NCI-H69 (cell line): ENCODE measurements at regions not wholly inside any gene's neighbourhood (a gene's known extent, or its start where the extent isn't known, plus 50 kb on each side); places are given as distances from the start of the nearest gene placed in this dataset.

Experiments
- DNase-seq: peaks from one replicate; lab custom pipeline; 2025; lab: John Stamatoyannopoulos, UW

DNA sequence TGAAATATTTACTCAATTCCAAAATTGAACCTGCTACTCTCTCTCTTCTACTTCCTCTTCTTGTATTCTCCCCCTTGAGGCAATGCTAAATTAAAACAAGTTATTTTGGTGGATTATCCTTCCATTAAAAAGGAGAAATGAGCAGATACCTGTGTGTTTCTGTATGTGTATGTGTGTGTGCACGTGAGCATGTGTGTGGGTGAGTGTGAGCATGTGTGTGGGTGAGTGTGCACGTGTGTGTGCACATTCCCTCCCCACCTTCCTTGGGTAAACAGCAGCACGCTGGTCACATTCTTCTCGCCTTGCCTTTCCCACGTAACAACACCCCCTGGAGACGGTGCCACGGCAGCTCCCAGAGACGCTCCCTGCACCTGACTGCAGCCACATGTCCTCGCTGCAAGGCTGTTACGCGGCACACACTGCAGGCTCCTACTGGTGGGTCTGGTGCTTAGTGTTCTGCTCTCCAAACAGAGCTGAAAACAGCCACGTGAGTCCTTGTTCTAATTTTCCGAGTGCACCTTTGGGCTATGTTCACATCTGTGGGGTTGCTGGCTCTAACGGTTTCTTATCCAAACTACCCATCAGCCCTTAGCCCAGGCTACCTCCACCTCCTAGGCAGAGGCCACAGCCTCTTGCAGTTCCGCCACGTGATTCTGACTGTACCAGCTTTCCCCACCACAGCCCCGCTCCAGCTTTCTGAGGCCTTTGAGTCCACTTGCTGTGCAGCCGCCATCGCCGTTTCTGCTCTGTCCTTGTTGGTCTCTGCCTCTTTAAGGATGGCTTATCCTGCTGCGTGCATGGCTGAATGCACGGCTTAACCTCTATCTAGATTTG is 123.4 kb downstream of the CTTN start:
- DNase-seq: peak; percentile 60

DNA sequence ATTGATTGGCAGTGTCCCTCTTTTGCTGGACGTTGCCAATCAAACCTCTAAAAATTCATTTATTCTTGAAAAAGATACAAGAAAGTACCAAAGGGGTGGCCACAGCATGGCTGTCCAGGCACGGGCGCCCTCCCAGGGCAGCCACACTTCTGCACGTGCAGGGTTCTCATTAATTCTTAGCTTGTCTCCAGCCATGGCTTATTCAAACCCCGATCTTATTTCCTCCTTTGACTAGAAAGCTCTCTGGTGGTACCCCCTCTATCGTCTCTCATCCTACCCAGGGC is 123.9 kb downstream of the CTTN start:
- DNase-seq: no peak

DNA sequence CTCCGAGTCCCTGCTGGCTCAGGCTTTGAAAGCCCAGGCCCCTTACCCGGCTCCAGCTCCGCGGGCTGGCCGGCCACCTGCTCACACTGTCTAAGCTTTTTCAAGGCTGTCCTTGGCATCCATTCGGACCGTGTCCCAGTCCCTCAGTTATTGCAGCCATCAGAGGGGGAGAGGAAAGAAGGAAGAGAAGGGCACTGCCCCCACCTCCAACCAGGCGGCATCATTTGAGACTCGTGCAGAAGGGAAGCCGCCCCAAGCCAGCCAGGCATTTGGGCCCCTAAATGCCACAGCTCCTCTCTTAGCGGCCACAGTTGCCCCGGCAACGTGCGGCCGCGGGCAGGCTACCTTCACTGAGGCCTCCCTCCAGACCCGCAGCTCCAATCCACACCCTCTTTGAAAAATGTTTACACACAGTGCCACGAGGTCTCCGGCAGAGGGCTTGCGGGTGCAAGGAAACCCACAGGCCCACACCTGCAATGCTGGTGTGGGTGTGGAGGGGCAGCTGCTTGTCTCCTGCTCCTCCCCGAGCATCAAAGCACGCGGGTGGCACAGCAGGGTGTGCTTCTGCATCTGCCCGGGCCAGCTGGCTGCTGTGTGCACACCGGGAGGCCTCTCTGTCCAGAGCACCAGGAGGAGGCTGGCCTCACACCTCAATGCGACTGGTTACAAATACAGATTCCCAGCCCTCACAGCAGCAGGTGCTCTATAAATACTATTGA is 124.4 kb downstream of the CTTN start:
- DNase-seq: peak; percentile 98

DNA sequence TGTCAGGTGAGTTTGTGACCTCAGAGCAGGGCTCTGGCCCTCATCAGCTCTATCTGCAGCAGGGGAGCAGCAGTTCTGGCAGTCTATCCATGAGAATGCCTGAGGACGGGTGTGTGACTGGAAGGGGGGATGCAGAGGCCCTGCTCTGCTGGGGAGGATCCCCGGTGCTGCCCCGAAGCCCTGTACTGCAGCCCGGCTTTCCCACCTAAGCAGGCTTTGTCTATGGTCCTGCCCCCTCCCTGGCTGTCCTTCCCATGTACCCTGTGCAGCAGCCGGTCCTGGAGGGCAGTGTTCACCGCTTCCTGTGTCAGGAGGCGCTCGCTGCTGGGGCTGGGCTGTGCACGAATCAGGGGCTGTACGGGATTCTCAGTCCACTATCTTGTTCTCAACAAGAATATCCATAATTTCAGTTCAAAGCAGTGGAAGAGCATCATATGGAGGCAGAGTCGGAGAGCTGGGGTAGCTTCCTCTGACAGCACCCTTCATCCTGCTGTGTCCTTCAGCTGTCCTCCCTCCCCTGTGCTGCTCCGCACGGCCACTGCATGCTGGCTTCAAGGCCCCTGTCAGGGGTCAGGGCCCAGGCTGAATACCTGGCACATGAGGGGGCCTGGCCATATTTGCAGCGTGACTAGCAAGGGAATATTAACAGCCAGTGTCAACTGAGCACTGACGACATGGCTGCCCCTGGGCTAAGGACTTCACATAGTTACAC is 125.2 kb downstream of the CTTN start:
- peak; percentile 67 for DNase-seq

DNA sequence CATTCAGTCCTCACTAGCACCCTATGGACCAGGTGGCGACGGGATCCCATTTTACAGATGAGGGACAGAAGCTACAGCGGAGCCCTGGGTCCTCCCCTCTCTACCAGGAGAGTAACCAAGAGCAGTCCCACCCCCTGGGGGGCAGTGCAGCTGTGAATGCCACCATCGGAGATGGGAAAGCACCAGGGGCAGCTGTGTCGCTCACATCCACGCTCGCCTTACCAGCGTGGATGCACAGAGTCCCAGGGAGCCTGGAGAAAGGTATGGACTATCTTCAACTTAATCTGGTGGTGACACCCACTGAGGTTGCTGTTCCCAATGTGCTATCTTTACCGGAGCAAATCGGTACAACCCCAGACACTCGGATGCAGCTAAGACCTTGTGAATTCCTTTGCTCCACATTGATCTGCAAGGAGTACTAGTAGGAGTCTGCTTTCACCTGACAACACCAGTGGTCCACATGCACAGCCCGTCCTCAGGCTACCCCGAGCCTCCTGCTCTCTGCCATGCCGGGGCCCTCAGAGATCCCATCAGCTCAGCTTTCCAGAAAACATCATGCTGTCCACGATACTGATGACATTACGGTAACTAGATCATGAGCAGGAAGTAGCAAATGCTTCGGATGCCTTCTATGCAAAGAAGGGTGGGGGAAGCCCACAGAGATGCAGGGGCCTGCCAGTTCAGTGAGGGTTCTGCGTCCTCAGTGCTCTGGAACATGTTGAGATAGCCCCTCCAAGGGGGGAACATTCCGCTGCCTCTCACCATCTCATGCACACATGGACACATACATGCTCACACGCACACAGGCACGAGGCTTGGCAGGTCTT is 126.0 kb downstream of the CTTN start:
- peak; percentile 50 for DNase-seq

DNA sequence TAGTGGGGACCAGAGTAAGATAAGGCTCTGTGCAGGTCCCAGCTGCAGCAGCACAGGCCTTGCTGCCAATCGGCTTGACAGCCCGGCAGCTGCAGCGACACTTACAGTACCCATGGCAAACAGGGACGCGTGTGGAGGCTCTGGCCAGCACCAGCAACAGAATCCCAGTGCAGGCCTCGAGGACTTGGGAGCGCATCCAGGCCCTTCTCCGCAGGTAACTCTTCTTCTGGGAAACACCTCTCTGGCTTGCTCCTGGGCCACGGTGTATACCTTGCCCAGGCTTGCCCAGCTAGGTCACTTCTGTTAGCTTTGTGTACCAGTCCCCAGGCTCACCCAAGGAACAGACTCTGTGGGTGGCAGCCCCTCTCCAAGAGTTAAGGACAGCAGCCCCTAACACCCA is 126.7 kb downstream of the CTTN start:
- peak; percentile 40 for DNase-seq

DNA sequence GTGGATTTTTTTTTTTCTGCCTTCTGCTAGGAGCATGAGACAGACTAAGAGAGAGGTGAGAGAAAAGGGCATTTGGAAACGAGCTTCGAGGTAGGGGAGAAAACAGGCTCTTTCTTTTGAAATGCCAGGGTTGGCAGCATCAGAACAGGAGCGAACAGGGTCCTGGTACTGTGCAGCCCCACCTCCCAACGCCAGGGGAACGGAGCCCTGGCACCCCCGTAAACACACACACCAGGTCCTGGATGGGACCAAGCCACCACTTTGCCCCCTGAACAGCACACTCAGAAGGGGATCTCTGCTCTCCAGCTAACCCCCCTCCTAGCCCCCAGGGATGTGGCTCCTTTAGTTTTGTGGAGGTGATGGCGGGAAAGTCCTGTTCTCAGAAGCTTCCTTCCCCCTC is 127.1 kb downstream of the CTTN start:
- DNase-seq: no peak

DNA sequence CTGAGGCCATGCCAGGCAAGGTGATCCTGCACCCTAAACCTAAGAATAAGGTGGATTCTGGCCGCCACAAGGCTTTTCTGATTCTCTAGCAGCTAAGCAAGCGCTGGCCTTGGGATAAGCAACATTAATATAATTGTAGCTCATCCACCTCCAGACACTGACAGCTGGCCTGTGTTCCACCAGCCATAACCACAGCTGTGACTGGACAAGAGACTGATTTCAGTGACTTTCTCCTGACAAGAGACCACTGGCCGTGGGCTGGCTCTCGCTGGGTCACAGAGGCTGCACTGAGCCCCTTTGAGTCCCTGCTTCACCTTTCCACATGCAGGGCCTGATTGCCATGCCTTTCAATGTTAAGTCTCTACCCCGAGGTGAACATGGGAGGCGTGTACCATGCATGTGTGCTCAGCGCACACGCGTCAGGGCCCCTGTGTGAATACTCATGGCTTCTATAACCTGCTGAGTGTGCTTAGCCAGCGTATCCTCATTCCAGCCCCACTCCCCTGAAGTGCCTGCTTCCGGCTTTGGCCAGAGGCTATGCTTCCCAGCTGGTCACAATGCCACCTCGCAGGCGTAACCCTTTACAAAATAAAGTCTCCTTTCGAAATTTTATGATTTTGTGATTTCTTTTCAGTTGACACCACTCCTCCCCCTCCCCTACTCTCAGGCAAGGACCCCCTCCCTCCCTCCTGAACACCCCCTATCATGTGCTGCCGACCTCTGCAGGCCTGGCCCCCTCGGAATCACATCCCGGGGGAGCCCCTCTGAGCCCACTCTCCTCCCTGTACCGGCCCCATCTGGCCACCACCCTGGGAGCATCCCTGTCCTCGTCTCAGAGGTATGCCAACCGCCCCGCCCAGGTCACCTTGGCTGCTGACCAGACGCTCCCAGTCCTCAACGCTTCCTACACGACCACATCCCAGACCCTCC is 128.1 kb downstream of the CTTN start:
- peak; percentile 54 for DNase-seq

DNA sequence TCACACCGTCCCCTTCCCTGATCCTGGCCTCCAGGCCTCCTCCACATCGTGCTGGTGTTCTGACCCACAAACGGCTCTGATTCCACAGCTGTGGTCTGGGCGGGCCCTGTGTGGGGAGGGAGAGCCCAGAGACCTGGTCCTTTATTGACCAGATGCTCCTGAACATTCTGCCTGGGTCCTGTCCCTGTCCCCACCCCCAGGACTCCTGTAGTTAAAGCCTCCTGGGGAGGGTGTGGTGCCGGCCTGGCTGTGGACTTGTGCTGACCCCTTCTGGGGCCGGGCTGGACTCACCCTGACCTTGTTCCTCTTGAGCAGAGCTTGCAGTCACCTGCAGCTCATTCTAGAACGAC is 128.7 kb downstream of the CTTN start:
- no peak for DNase-seq

DNA sequence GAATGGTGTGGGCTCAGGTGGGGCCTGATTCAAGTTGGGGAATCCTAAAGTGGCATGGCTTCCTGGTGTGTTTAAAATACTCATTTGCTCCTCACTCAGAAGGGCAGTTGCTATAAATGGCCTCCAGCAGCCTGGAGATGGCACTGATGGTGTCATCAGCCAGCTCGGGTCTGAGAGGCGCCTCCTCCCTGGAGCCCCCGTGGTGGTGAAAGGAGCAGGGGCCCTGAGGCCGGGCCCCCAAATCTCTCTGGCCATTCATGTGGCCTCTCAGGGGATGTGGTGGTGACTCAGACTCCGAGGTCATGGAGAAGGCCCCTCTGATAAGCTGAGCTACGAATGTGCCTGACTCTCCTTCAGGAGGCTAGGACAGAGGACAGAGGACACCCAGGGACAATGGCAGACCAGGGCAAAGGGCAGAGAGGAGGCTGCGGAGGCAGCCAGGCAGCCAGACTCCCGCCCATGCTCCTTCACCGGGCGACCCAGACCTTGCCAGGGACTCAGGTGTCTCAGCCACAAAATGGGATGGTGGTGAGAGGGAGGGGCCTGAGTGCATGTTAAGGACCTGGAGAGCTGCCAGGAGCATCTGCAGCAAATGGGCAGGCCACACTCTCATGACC is 129.2 kb downstream of the CTTN start:
- peak; percentile 55 for DNase-seq

DNA sequence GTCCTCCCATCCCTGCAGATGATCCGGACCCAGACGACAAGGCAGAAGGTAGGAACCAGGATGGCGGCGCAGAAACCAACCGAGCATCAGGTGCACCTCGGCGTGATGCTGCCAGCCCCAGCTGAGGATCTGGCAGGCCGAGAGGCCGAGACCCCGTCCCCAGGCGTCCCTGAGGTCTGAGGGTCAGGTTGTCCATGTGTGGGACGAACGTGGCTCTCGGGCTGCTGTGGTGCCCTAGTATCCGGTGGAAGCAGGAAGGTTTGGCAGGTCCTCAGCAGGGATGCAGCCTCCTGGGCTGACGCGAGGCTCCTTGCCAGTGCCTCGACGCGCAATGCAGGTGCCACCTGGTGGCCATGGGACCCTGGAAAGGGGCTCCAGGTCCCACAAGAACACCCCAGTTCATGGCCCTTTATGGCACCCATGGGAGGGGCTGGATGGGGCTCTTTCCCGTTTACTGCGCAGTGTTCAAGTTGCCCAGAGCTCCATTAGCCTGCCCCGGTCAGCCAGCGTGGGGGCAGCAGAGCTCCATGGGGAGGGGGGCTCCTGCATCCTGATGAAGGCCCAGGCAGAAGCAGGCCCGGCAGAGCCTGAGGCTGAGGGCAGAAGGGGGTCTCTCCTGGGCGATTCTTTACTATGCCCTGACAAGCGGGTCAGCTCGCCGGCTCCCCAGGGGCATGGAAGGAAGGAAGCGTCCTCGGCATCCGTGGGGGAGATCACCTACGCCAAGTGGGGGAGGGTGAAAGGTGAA is 129.9 kb downstream of the CTTN start:
- DNase-seq: no peak

DNA sequence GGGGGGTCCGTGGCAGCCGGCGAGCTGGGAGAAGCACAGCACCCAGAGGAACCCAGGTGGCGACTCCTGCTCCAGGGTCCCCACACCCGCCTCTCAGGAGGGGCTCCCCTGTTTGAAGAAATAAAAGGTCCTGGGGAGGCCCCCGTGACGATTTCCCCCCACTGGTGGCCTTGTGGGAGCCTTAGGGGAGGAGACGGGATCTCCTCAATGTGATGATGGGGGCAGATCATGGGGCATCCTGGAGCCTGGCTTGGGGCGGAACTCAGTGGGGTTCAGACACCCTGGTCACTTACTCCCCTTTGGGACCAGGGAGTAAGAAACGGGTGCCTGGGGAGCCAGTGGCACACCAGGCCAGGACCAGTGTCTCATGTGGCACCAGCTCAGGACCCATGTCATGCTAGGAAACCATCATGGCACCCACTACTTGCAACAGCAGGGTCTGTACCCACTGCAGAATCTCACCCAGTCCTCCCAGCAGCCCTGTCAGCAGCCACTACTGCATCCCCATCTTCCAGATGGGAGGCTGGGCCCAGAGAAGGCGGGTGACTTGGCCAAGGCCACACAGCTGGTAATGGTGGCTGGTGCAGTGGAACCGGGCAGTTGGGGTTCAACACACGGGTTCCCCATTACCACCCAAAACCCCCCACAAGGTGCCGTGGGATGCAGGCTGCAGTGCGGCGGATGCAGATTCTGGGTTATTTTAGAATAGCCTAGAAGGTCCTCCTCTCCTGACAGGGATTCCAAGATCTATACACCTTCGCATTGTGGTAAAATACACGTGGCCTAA is 130.7 kb downstream of the CTTN start:
- DNase-seq: no peak

DNA sequence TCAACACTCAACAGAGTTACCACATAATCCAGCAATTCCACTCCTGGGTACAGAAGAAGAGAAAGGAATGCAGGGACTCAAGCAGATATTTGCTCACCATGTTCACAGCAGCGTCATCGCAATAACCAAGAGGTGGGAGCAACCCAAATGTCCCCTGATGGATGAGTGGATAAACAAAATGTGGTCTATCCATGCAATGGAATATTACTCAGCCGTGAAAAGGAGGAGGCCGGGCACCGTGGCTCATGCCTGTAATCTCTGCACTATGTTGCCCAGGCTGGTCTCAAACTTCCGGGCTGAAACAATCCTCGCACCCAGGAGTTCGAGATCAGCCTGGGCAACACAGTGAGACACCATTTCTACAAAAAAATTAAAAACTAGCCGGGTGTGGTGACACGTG is 131.7 kb downstream of the CTTN start:
- DNase-seq: no peak

DNA sequence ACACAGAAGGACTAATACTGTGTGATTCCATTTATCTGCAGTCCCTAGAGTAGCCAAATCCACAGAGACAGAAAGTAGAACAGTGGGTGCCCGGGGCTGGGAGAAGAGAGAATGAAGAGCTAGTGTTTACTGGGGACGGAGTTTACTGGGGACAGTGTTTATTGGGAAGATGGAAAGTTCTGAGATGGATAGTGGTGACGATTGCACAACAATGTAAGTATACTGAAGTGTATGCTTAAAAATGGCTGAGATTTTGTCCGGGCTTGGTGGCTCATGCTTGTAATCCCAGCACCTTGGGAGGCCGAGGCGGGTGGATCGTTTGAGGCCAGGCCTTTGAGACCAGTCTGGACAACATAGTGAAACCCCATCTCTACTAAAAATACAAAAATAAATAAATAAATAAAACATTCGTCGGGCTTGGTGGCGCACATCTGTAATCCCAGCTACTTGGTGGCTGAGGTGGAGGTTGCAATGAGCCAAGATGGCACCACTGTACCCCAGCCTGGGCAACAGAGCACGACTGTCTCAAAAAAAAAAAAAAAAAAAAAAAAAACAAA is 132.4 kb downstream of the CTTN start:
- no peak for DNase-seq

DNA sequence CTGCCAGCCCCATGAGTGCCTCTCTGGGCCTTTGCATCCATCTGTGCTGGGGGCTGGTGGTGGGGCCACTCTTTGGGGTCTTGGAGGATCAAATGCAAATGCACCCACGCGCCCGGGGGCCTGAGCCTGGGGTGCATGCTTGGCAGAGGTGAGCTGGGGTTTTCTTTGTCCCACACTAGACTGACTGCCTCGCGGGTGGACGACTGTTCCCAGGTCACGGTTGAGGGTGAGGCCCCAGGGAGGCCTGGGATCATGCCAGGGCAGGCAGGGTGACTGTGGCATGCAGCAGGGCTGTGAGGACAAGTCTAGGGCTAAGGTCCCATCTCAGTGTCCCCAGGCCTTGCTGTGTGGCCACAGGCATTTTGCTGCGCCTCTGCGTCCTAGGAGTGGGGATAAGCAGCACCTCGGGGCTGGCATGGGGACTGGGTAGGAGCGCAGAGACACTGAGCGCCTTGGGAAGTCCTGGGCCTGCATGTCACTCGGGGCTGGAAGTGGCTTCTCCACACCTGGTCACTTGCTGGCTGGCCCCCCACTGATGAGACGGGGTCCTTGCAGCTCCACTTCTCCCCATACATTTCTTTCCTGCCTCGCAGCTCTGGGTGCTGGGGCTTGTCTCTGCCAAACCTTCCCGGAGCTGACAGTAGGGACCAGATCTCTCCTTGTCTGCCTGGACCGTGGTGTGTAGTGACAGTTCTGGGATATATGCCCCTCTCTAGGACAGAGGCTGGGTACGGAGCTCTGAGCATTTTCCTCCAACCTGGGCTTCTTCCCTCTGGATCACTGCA is 133.1 kb downstream of the CTTN start:
- no peak for DNase-seq

DNA sequence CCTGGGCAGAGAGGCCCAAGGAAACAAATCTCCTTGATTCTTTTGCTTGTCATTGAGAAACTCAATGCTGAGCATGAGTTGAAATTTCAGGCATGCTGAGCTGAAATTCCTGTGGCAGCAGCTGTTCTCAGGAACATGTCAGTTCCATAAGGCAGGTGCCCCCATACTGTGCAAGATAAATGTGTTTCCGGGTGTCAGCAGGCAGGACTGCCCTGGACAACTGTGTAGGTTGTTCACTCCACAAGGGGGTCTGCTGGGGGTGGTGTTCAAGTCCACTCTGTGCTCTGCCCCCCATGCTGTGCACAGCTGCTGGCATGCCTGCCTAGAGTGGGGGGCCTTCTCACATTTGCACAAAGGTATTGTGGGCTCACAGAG is 133.7 kb downstream of the CTTN start:
- DNase-seq: peak; percentile 77

DNA sequence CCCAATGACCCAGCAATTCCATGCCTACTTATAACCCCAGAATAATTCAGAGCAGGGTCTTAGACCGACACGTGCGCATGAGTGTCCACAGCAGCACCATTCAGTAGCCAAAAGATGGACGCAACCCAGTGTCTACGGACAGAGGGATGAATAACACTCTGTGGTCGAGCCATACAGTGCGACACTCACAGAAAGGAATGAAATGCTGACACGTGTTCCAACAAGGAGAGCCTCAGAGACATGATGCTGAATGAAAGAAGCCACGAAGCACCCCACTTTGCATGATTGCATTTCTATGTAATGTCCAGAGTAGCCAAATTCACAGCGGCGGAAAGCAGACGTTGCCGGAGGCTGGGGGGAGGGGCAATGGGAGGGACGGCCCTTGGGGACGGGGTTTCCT is 134.4 kb downstream of the CTTN start:
- DNase-seq: no peak
